OCI-LY7 (cell line): ENCODE measurements at regions not wholly inside any gene's neighbourhood (a gene's known extent, or its start where the extent isn't known, plus 50 kb on each side); places are given as distances from the start of the nearest gene placed in this dataset.

ENCODE experiments used
- BruUV-seq: library from RNA; stranded (reverse); fragments of 400-500 nt; replicated peaks from 2 replicates; lab custom pipeline; 2021; lab: Mats Ljungman, UMichigan
- CTCF ChIA-PET: fragments of 300-600 bp; sonication (Branson Sonifier 250); formaldehyde crosslinking; loops from one replicate; lab custom pipeline; 2022; ENCODE audit warnings: antibody characterized with exemption; ENCODE audit not compliant: unreplicated experiment; lab: Charles Lee
- POLR2A ChIA-PET: fragments of 300-600 bp; sonication (Branson Sonifier 250); formaldehyde crosslinking; loops from one replicate; lab custom pipeline; 2022; ENCODE audit warnings: antibody characterized with exemption; lab: Charles Lee
- DNase-seq: peaks from one replicate; pipeline ENCODE4 v3.0.0-alpha.2; 2015; ENCODE audit warnings: low spot score
- H2AFZ ChIP-seq: fragments of 200-600 bp; sonication (generic), shearing (Covaris generic); 2 replicates; pipeline ENCODE4 v1.6.1; 2014; ENCODE audit warnings: mild to moderate bottlenecking, antibody characterized with exemption, low read length, moderate library complexity
- H3K27ac ChIP-seq: fragments of 200-600 bp; sonication (generic); 2 replicates; pipeline ENCODE4 v1.5.1; 2014; ENCODE audit warnings: mixed run types, low read depth, mild to moderate bottlenecking, moderate library complexity, low read length, inconsistent platforms; ENCODE audit not compliant: poor library complexity, severe bottlenecking
- H3K36me3 ChIP-seq: fragments of 200-600 bp; sonication (generic); 2 replicates; pipeline ENCODE4 v1.6.1; 2014; ENCODE audit warnings: mild to moderate bottlenecking, antibody characterized with exemption, low read length, moderate library complexity, mixed read lengths; ENCODE audit not compliant: insufficient read depth
- H3K4me1 ChIP-seq: fragments of 200-600 bp; sonication (generic); 2 replicates; pipeline ENCODE4 v1.5.1; 2014; ENCODE audit warnings: mild to moderate bottlenecking, low read length; ENCODE audit not compliant: insufficient read depth, poor library complexity, severe bottlenecking
- H3K4me2 ChIP-seq: fragments of 200-600 bp; sonication (generic); 2 replicates; pipeline ENCODE4 v1.6.1; 2014; ENCODE audit warnings: mild to moderate bottlenecking, low read length
- H3K4me3 ChIP-seq: fragments of 200-600 bp; sonication (generic); 2 replicates; pipeline ENCODE4 v1.5.1; 2014; ENCODE audit warnings: mild to moderate bottlenecking, low read depth, low read length; ENCODE audit not compliant: poor library complexity, severe bottlenecking
- H3K79me2 ChIP-seq: fragments of 200-600 bp; sonication (generic); 2 replicates; pipeline ENCODE4 v1.6.1; 2016; ENCODE audit warnings: low read depth, mild to moderate bottlenecking, low read length, moderate library complexity, mixed read lengths; ENCODE audit not compliant: insufficient read depth
- H3K9me2 ChIP-seq: fragments of 200-600 bp; sonication (generic); 2 replicates; pipeline ENCODE4 v1.6.1; 2016; ENCODE audit warnings: mild to moderate bottlenecking, low read length, mixed read lengths; ENCODE audit not compliant: insufficient read depth
- H3K9me3 ChIP-seq: fragments of 200-600 bp; sonication (generic); 2 replicates; pipeline ENCODE4 v1.6.1; 2014; ENCODE audit warnings: mild to moderate bottlenecking, mixed run types, low read length, mixed read lengths
- H4K20me1 ChIP-seq: fragments of 200-600 bp; sonication (generic); 2 replicates; pipeline ENCODE4 v1.6.1; 2014; ENCODE audit warnings: mild to moderate bottlenecking, antibody characterized with exemption, low read length, moderate library complexity, mixed read lengths; ENCODE audit not compliant: insufficient read depth
- CTCF ChIP-seq: fragments of 200-600 bp; sonication (generic); conservative IDR thresholded peaks from 2 replicates; pipeline ENCODE4 v1.5.1; 2014; ENCODE audit warnings: mild to moderate bottlenecking, antibody characterized with exemption, low read length, moderate library complexity, mixed read lengths
- EZH2phosphoT487 ChIP-seq: fragments of 200-600 bp; sonication (generic); IDR thresholded peaks from 2 replicates; pipeline ENCODE4 v1.6.1; 2018; ENCODE audit warnings: low read depth, borderline replicate concordance, mild to moderate bottlenecking, mixed run types, antibody characterized with exemption, low read length, moderate library complexity, mixed read lengths
- intact Hi-C: fragments of 100-400 bp; cut with micrococcal nuclease; formaldehyde crosslinking; loops from one replicate; pipeline ENCODE4 v1.10.0; 2022; ENCODE audit not compliant: unreplicated experiment

- H3K36me3 ChIP-seq = no peaks in the 10 kb centered on the region
- DNase-seq = no peak
- H3K27ac ChIP-seq = no peak overlapping the region
- H4K20me1 ChIP-seq = no peaks in the 10 kb centered on the region
- H3K9me3 ChIP-seq = 0 out of 2 replicates have a peak, but pooled peaks cover 2% of the 10 kb centered on the region
- no peak overlapping the region for H3K4me2 ChIP-seq
- H3K79me2 ChIP-seq = no peaks in the 10 kb centered on the region
- H3K4me3 ChIP-seq = no peak overlapping the region
- no TSS peak for BruUV-seq
- CTCF ChIA-PET = no interaction called here
- POLR2A ChIA-PET = no interaction called here
- no peaks in the 10 kb centered on the region for H3K4me1 ChIP-seq
- intact Hi-C loops = no loop called here
- TF ChIP-seq CTCF (no peak), EZH2phosphoT487 (no peak)
- H2AFZ ChIP-seq = no peak overlapping the region
- H3K9me2 ChIP-seq = no peaks in the 10 kb centered on the region
Measured at GRCh38 chr7:67866812-67867211, 870.2 kb downstream of the TYW1 start.

GRCh38 chr7:67870396-67870795 lies 873.8 kb downstream of the TYW1 start:
- no peak overlapping the region for H3K4me2 ChIP-seq
- intact Hi-C loops = no loop called here
- no peaks in the 10 kb centered on the region for H3K9me2 ChIP-seq
- H2AFZ ChIP-seq = no peak overlapping the region
- no peak overlapping the region for H3K4me3 ChIP-seq
- no peaks in the 10 kb centered on the region for H3K79me2 ChIP-seq
- TF ChIP-seq EZH2phosphoT487 = no peak
- no peak for TF ChIP-seq CTCF
- no peaks in the 10 kb centered on the region for H3K9me3 ChIP-seq
- H3K36me3 ChIP-seq = no peaks in the 10 kb centered on the region
- H3K4me1 ChIP-seq = no peaks in the 10 kb centered on the region
- POLR2A ChIA-PET = no interaction called here
- DNase-seq = no peak
- no peaks in the 10 kb centered on the region for H4K20me1 ChIP-seq
- BruUV-seq = no TSS peak
- CTCF ChIA-PET = no interaction called here
- H3K27ac ChIP-seq = no peak overlapping the region

GRCh38 chr7:67875558-67875957 lies 878.9 kb downstream of the TYW1 start:
- Histone ChIP-seq H3K27ac (no peak overlapping the region), H4K20me1 (no peaks in the 10 kb centered on the region), H3K36me3 (no peaks in the 10 kb centered on the region), H3K9me2 (no peaks in the 10 kb centered on the region), H2AFZ (no peak overlapping the region), H3K4me2 (no peak overlapping the region), H3K9me3 (no peaks in the 10 kb centered on the region), H3K4me1 (no peaks in the 10 kb centered on the region), H3K79me2 (no peaks in the 10 kb centered on the region), H3K4me3 (no peak overlapping the region)
- no TSS peak for BruUV-seq
- intact Hi-C loops = no loop called here
- no peak for DNase-seq
- ChIA-PET CTCF (no interaction called here), POLR2A (interaction anchor here (0.6 to 1.1 kb wide), 2 partner anchors 12 to 267 kb away, joined by 3 to 4 read pairs; no protein-coding TSS in a partner anchor)
- TF ChIP-seq EZH2phosphoT487 = no peak
- no peak for TF ChIP-seq CTCF
